Retinal pigment epithelial cell (primary cell): ENCODE measurements at regions not wholly inside any gene's neighbourhood (a gene's known extent, or its start where the extent isn't known, plus 50 kb on each side); places are given as distances from the start of the nearest gene placed in this dataset.

Source experiments
- DNase-seq: peaks from one replicate; pipeline ENCODE4 v3.0.0-alpha.2; 2010; ENCODE audit warnings: low read depth
- H3K4me3 ChIP-seq: 2 replicates; pipeline ENCODE4 v1.5.1; 2011; ENCODE audit warnings: mild to moderate bottlenecking, low read length, control low read depth, moderate library complexity
- TF ChIP-seq, protein P1 (sequence below): conservative IDR thresholded peaks from 2 replicates; pipeline ENCODE4 v1.5.1; 2011; ENCODE audit warnings: low read depth, low read length, control low read depth, inconsistent platforms

GRCh38 chr1:99131546-99131945, 126.9 kb upstream of the PLPPR5 start:
- TF ChIP-seq, protein P1, sequence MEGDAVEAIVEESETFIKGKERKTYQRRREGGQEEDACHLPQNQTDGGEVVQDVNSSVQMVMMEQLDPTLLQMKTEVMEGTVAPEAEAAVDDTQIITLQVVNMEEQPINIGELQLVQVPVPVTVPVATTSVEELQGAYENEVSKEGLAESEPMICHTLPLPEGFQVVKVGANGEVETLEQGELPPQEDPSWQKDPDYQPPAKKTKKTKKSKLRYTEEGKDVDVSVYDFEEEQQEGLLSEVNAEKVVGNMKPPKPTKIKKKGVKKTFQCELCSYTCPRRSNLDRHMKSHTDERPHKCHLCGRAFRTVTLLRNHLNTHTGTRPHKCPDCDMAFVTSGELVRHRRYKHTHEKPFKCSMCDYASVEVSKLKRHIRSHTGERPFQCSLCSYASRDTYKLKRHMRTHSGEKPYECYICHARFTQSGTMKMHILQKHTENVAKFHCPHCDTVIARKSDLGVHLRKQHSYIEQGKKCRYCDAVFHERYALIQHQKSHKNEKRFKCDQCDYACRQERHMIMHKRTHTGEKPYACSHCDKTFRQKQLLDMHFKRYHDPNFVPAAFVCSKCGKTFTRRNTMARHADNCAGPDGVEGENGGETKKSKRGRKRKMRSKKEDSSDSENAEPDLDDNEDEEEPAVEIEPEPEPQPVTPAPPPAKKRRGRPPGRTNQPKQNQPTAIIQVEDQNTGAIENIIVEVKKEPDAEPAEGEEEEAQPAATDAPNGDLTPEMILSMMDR: no peak
- no peak for DNase-seq
- H3K4me3 ChIP-seq: no peak overlapping the region

DNA sequence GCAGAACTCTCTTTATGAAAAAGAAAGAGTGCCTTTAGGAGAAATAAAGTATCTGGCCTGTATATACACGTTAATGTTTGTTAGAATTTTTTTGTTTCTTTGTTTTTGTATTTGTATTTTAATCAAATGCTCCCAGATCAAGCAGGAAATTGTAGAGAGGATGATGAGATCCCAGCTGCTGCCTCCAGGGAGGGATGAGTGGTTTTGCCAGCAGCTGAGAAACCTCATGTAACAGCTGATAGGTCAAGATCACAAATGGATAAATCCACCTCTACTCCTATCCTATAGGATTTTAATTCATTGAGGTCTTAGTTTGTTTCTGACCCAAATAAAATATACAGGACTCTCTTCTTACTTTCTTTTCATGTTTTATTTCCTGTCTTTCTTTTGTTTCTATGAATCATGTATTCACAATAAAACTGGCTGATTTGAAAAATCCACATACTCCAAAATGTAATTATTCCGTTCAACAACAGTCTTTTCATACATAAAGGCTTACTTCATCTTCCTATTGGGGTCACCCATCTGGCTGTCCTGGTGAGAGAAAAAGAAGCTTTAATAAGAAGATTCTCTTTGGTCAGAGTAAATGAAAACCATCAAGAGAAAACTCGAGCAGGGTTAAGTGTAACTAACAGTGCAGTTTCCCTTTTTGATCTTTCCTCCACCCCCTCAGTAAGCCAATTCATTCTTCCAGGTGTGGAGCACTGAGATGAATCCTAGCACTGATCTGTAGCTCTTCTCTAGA, 129.3 kb upstream of the PLPPR5 start:
- TF ChIP-seq, protein P1: no peak
- no peak overlapping the region for H3K4me3 ChIP-seq
- no peak for DNase-seq

GRCh38 chr1:99137554-99138206, 126.6 kb upstream of the PLPPR4 start:
- DNase-seq: no peak
- TF ChIP-seq, protein P1: no peak
- no peak overlapping the region for H3K4me3 ChIP-seq

DNA sequence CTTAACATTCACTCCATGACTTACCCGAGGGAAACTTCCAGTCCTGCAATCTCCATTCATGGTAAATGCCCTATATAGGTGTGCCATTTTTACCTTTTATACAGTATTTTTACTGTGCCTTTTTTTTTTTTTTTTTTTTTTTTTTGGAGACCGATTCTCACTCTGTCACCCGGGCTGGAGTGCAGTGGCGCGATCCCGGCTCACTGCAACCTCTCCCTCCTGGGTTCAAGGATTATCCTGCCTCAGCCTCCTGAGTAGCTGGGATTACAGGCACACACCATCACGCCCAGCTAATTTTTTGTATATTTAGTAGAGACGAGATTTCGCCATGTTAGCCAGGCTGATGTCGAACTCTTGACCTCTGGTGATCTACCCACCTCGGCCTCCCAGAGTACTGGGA, 124.4 kb upstream of the PLPPR4 start:
- no peak overlapping the region for H3K4me3 ChIP-seq
- DNase-seq: peak; percentile 18
- TF ChIP-seq, protein P1: no peak

GRCh38 chr1:99146129-99146848, 118.0 kb upstream of the PLPPR4 start:
- H3K4me3 ChIP-seq: no peak overlapping the region
- TF ChIP-seq, protein P1: no peak
- DNase-seq: no peak

DNA sequence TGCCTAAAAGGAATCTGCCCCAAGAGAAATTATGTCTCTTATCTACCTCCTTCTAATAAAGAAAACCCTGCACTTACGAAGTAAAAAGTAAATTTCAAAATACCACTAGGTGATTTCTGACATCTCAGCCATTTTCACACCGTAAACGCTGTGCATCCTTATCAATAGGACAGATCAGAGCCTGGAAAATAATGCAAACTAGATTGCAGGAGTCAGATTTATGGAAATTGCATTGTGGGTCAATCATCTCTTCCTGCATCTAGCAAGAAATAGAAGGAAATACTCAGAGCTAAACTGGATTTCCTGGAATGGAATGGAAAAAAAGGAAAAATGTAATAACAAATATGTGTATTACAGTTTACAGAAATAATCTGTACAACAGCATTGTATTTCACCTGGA, 114.3 kb upstream of the PLPPR4 start:
- DNase-seq: no peak
- TF ChIP-seq, protein P1: no peak
- H3K4me3 ChIP-seq: no peak overlapping the region

- no peak for DNase-seq
- H3K4me3 ChIP-seq: no peak overlapping the region
- TF ChIP-seq, protein P1: no peak
These were observed 112.2 kb upstream of the PLPPR4 start for GRCh38 chr1:99152132-99152531.
